DND-41 (cell line): ENCODE measurements at regions not wholly inside any gene's neighbourhood (a gene's known extent, or its start where the extent isn't known, plus 50 kb on each side); places are given as distances from the start of the nearest gene placed in this dataset.

ENCODE experiments used
- ATAC-seq: fragments of 200-7000 bp; cut with Tn5 transposase; 3 replicates; pipeline ENCODE4 v1.9.1; 2021; ENCODE audit warnings: low read depth; ENCODE audit not compliant: insufficient read depth
- DNase-seq: peaks from one replicate; pipeline ENCODE4 v3.0.0-alpha.2; 2020
- H2AFZ ChIP-seq: 2 replicates; pipeline ENCODE4 v1.6.0; 2012; ENCODE audit warnings: low read depth, low read length
- H3K27ac ChIP-seq: 2 replicates; pipeline ENCODE4 v1.5.1; 2012; ENCODE audit warnings: low read length, inconsistent platforms
- H3K27me3 ChIP-seq: fragments of 200-600 bp; sonication (generic); 2 replicates; pipeline ENCODE4 v1.6.0; 2012; ENCODE audit warnings: low read length, mild to moderate bottlenecking, inconsistent platforms; ENCODE audit not compliant: insufficient read depth, poor library complexity
- H3K36me3 ChIP-seq: 2 replicates; pipeline ENCODE4 v1.5.1; 2012; ENCODE audit warnings: low read length, inconsistent platforms; ENCODE audit not compliant: insufficient read depth
- H3K4me1 ChIP-seq: 2 replicates; pipeline ENCODE4 v1.5.1; 2012; ENCODE audit warnings: mild to moderate bottlenecking, low read length; ENCODE audit not compliant: insufficient read depth
- H3K4me2 ChIP-seq: 2 replicates; pipeline ENCODE4 v1.6.0; 2012; ENCODE audit warnings: mild to moderate bottlenecking, moderate library complexity, low read length, inconsistent platforms; ENCODE audit not compliant: insufficient read depth
- H3K4me3 ChIP-seq, 2 experiments: fragments of 200-600 bp in 1 of 2; shearing (Covaris generic) in 1 of 2; 2 replicates each; pipeline ENCODE4 v1.5.1; 2012 to 2016; ENCODE audit warnings: inconsistent platforms in 2 of 2, low read length in 2 of 2, mild to moderate bottlenecking in 2 of 2, low read depth in 1 of 2, moderate library complexity in 1 of 2
- H3K79me2 ChIP-seq: 2 replicates; pipeline ENCODE4 v1.6.0; 2012; ENCODE audit warnings: low read length, inconsistent platforms; ENCODE audit not compliant: insufficient read depth
- H3K9ac ChIP-seq: 2 replicates; pipeline ENCODE4 v1.6.0; 2012; ENCODE audit warnings: low read depth, mild to moderate bottlenecking, inconsistent platforms, low read length, moderate library complexity
- H3K9me3 ChIP-seq: 2 replicates; pipeline ENCODE4 v1.5.1; 2012; ENCODE audit warnings: low read length, moderate library complexity, mild to moderate bottlenecking, inconsistent platforms; ENCODE audit not compliant: insufficient read depth, severe bottlenecking
- H4K20me1 ChIP-seq: 2 replicates; pipeline ENCODE4 v1.6.0; 2012; ENCODE audit warnings: low read length; ENCODE audit not compliant: insufficient read depth
- EZH2 ChIP-seq: IDR thresholded peaks from 3 replicates; pipeline ENCODE4 v1.6.1; 2012; ENCODE audit warnings: borderline replicate concordance, low read depth, mild to moderate bottlenecking, moderate library complexity, low read length, inconsistent platforms; ENCODE audit not compliant: severe bottlenecking
- TF ChIP-seq, protein P1 (sequence below): IDR thresholded peaks from 2 replicates; pipeline ENCODE4 v1.5.1; 2012; ENCODE audit warnings: borderline replicate concordance, low read length, moderate library complexity, mild to moderate bottlenecking; ENCODE audit not compliant: poor library complexity, severe bottlenecking; ENCODE audit errors: extremely low read depth

DNA sequence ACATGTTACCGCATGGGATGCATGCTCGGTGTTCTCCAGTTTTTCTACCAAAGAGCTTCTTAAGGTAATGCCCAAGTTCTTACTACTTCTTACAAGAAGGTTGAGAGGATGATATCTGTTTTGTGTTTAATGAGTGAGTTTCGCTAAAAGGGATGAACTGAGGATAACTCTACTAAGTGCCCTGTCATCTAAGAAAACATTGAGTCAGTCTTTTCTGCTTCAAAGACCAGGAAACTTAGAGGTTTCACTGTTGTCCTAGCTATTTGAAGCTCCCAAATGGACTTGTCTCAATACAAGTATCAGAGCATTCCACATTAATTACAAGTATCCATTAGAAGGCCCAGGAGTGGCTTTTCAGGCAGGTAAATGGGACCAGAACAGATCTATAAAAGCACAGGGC lies 296.2 kb downstream of the KBTBD8 start:
- H2AFZ ChIP-seq, result no peak overlapping the region
- H4K20me1 ChIP-seq, result no peaks in the 10 kb centered on the region
- TF ChIP-seq EZH2, result no peak
- TF ChIP-seq, protein P1, sequence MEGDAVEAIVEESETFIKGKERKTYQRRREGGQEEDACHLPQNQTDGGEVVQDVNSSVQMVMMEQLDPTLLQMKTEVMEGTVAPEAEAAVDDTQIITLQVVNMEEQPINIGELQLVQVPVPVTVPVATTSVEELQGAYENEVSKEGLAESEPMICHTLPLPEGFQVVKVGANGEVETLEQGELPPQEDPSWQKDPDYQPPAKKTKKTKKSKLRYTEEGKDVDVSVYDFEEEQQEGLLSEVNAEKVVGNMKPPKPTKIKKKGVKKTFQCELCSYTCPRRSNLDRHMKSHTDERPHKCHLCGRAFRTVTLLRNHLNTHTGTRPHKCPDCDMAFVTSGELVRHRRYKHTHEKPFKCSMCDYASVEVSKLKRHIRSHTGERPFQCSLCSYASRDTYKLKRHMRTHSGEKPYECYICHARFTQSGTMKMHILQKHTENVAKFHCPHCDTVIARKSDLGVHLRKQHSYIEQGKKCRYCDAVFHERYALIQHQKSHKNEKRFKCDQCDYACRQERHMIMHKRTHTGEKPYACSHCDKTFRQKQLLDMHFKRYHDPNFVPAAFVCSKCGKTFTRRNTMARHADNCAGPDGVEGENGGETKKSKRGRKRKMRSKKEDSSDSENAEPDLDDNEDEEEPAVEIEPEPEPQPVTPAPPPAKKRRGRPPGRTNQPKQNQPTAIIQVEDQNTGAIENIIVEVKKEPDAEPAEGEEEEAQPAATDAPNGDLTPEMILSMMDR, result no peak
- no peak overlapping the region for H3K4me2 ChIP-seq
- ATAC-seq, result no peak
- no peak overlapping the region for H3K4me3 ChIP-seq
- no peaks in the 10 kb centered on the region for H3K79me2 ChIP-seq
- no peaks in the 10 kb centered on the region for H3K27me3 ChIP-seq
- H3K4me1 ChIP-seq, result no peaks in the 10 kb centered on the region
- no peaks in the 10 kb centered on the region for H3K36me3 ChIP-seq
- no peak for DNase-seq
- H3K9ac ChIP-seq, result no peak overlapping the region
- no peak overlapping the region for H3K27ac ChIP-seq
- no peaks in the 10 kb centered on the region for H3K9me3 ChIP-seq

DNA sequence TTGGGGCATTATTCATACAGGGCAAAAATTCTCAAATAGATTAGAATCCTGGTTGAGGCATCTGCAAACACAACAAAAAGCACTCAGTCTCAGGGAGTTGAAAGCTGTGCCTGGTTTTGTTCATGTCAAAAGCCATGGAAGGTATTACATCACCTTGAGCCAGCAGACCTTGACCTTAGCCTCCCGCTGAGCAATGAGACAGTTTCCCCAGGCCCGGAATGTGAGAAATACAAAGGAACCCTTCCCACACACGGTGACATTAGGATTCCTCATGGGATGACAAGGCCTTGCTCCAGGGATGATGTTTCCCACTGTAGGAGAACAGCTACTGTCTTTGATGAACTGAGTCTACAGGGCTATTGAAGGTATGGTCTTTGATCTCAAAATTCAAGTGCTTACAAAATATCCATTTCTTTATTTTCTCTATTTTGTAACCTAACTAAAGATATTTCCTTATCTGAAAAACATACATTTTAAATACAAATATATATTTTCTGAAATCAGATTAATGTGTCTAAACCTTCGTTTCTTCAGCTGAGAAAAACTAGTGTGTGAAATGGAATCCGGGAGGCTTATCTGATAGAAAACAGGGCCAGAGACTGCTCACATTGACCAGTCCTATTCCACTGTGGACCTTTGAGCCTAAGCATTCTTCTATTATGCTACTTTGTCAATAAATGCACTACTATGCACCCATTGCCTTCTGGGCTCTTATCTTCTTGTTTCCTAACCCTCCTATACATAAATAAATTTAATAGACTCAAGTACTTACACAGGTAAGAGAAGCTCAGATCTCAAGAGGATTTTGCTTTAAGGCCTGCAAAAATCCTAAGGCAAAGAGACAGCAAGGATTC lies 298.2 kb downstream of the KBTBD8 start:
- Histone ChIP-seq H3K9ac (no peak overlapping the region), H3K27ac (no peak overlapping the region), H3K4me1 (no peaks in the 10 kb centered on the region), H2AFZ (no peak overlapping the region), H3K4me3 (no peak overlapping the region), H3K36me3 (no peaks in the 10 kb centered on the region), H3K9me3 (no peaks in the 10 kb centered on the region), H3K27me3 (no peaks in the 10 kb centered on the region), H3K79me2 (no peaks in the 10 kb centered on the region), H4K20me1 (no peaks in the 10 kb centered on the region), H3K4me2 (no peak overlapping the region)
- ATAC-seq, result no peak
- TF ChIP-seq EZH2, result no peak
- TF ChIP-seq, protein P1, result no peak
- no peak for DNase-seq

DNA sequence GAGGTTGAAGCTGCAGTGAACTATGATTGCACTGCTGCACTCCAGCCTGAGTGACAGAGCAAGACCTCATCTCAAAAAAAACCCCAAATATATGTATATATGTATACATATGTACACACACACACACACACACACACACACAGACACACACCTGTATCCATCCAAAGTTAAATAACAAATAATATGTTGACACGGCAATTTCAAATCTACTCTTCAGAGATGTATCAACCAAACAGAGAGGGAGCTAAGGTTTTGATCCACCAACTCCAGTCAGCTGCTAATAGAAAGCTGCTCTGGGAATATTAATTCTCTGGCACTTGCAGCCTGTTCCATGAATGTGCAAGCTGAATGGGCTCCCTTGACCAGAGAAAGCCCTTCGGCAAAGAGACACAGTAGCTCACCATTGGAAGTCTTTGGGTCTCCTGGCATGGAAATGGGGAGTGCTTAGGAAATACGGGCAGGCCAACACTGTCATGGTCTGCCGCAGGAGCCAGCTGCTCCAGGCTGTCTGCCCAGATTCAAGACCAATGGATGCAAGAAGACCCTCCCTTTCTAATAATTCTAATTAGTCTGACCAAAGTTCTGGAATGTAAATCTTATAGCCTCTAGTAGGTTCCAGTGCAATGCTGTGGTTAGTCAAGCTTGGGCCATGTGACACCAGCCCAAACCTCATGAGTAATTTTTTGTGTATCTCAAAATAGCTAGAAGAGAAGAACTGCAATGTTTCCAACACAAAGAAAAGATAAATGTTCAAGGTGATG lies 299.8 kb downstream of the KBTBD8 start:
- Histone ChIP-seq H3K4me3 (no peak overlapping the region), H3K9ac (no peak overlapping the region), H3K36me3 (no peaks in the 10 kb centered on the region), H3K4me2 (no peak overlapping the region), H4K20me1 (no peaks in the 10 kb centered on the region), H3K4me1 (no peaks in the 10 kb centered on the region), H3K9me3 (no peaks in the 10 kb centered on the region), H3K27ac (no peak overlapping the region), H2AFZ (no peak overlapping the region), H3K27me3 (no peaks in the 10 kb centered on the region), H3K79me2 (no peaks in the 10 kb centered on the region)
- no peak for ATAC-seq
- no peak for DNase-seq
- TF ChIP-seq, protein P1, result no peak
- no peak for TF ChIP-seq EZH2
